ENCODE measurements at regions not wholly inside any gene's neighbourhood (a gene's known extent, or its start where the extent isn't known, plus 50 kb on each side); places are given as distances from the start of the nearest gene placed in this dataset.

DNA sequence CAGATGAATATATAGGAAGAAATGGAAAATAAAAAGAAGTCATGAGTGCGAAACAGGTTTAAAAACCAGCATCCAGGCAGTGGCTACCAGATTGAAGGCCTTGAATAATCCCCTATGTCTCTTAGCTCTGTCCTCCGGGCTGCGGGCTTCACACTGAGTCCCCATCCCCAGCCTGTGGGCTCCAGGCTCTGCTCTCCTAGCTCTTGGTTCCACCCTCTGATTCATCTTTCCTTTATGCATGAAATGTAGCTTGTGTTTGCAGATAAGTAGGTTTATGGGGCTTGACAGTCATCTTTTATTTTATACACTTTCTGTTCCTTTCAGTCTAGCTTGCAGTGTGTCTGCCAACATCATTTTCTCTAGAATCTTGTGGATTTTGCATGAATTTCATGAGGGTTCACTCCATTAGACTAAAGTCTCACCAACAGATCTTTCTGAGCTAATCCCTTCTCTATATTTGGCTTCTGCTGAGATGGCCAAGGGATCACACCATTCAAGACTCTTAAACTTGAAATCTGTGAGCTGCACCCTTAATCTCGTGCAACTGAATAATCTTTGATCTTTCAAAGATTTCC is 174.5 kb downstream of the PLPPR4 start:
- TF ChIP-seq POLR2A (IDR thresholded peaks at IDR 0.05): no peak
- TF ChIP-seq, protein P1, sequence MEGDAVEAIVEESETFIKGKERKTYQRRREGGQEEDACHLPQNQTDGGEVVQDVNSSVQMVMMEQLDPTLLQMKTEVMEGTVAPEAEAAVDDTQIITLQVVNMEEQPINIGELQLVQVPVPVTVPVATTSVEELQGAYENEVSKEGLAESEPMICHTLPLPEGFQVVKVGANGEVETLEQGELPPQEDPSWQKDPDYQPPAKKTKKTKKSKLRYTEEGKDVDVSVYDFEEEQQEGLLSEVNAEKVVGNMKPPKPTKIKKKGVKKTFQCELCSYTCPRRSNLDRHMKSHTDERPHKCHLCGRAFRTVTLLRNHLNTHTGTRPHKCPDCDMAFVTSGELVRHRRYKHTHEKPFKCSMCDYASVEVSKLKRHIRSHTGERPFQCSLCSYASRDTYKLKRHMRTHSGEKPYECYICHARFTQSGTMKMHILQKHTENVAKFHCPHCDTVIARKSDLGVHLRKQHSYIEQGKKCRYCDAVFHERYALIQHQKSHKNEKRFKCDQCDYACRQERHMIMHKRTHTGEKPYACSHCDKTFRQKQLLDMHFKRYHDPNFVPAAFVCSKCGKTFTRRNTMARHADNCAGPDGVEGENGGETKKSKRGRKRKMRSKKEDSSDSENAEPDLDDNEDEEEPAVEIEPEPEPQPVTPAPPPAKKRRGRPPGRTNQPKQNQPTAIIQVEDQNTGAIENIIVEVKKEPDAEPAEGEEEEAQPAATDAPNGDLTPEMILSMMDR (IDR thresholded peaks at IDR 0.05): no peak

Data from thyroid gland (tissue), 4 donors.